Kidney (tissue), 13 donors: ENCODE measurements at regions not wholly inside any gene's neighbourhood (a gene's known extent, or its start where the extent isn't known, plus 50 kb on each side); places are given as distances from the start of the nearest gene placed in this dataset.
"Not testable (repeated sequence)": the region's sequence is repeated elsewhere in the genome, so short reads cannot be mapped to it uniquely, and the experiment has no call there.

Experiments used
- DNase-seq, 5 donors: peaks; one replicate each; pipeline ENCODE4 v3.0.0-alpha.2; 2013 to 2020
- FAIRE-seq: peaks from 2 replicates; lab custom pipeline; 2012; peaks lifted over from hg19 to GRCh38; lab: Jason Lieb, UNC
- H3K27ac ChIP-seq, 2 donors: one replicate each; pipeline ENCODE4 v1.7.0; 2013; ENCODE audit warnings: low read depth in 2 of 2, low read length in 2 of 2, inconsistent platforms in 1 of 2
- H3K27me3 ChIP-seq: one replicate; pipeline ENCODE4 v1.7.1; 2013; ENCODE audit warnings: low read length, inconsistent platforms; ENCODE audit not compliant: control insufficient read depth, insufficient read depth
- H3K36me3 ChIP-seq, 3 donors: one replicate each; pipeline versions ENCODE4 v1.7.0 to v1.7.1; 2013; ENCODE audit warnings: low read length in 3 of 3, control low read depth in 1 of 3, inconsistent platforms in 1 of 3; ENCODE audit not compliant: insufficient read depth in 3 of 3, control insufficient read depth in 2 of 3
- H3K4me1 ChIP-seq, 3 donors: one replicate each; pipeline versions ENCODE4 v1.7.0 to v1.7.1; 2013; ENCODE audit warnings: low read length in 3 of 3, inconsistent platforms in 1 of 3, low read depth in 1 of 3; ENCODE audit not compliant: control insufficient read depth in 2 of 3, insufficient read depth in 2 of 3
- H3K4me3 ChIP-seq, 3 donors: one replicate each; pipeline versions ENCODE4 v1.7.0 to v1.8.1; 2013; ENCODE audit warnings: low read length in 3 of 3, control low read depth in 1 of 3, inconsistent platforms in 1 of 3
- H3K9ac ChIP-seq, 3 donors: one replicate each; pipeline versions ENCODE4 v1.7.0 to v1.7.1; 2013; ENCODE audit warnings: low read length in 3 of 3, control low read depth in 1 of 3, inconsistent platforms in 1 of 3
- H3K9me3 ChIP-seq, 3 donors: one replicate each; pipeline versions ENCODE4 v1.7.0 to v1.7.1; 2013; ENCODE audit warnings: low read length in 3 of 3, control low read depth in 1 of 3, inconsistent platforms in 1 of 3; ENCODE audit not compliant: control insufficient read depth in 2 of 3, insufficient read depth in 1 of 3
- CTCF ChIP-seq: IDR thresholded peaks from 3 replicates; pipeline ENCODE4 v1.5.1; 2012; ENCODE audit warnings: mild to moderate bottlenecking, moderate library complexity, borderline replicate concordance; ENCODE audit not compliant: insufficient read depth; ENCODE audit errors: extremely low read depth
- intact Hi-C: fragments of 100-400 bp; cut with DNase I; formaldehyde crosslinking; loops from one replicate; pipeline ENCODE4 v1.11.1; 2022
- donor health status: control.
- donor health status: control.
- donor health status: control.
- donor health status: control.
- donor health status: control.
- donor health status: DM: yes; HTN: yes; CAD: no.
- donor health status: Normal renal cell carcinoma (clear cell type).

GRCh38 chr5:12592228-12592627 is 688.0 kb upstream of the CTNND2 start:
- H3K4me1 ChIP-seq: no peaks in the 10 kb centered on the region
- no peak for FAIRE-seq
- TF ChIP-seq CTCF: no peak
- no peaks in the 10 kb centered on the region for H3K9me3 ChIP-seq
- H3K4me3 ChIP-seq: no peak overlapping the region
- H3K9ac ChIP-seq: no peak overlapping the region
- no peak overlapping the region for H3K27ac ChIP-seq
- no peaks in the 10 kb centered on the region for H3K36me3 ChIP-seq
- intact Hi-C loops: no loop called here
- no peak for DNase-seq
- H3K27me3 ChIP-seq: no peaks in the 10 kb centered on the region

- no peak for FAIRE-seq
- TF ChIP-seq CTCF: no peak
- H3K9me3 ChIP-seq: peaks cover 0 to 3% (median 0%) of the 10 kb centered on the region in 3 donors
These were observed 682.2 kb upstream of the CTNND2 start for GRCh38 chr5:12586406-12586805.

GRCh38 chr5:12578803-12579202 is 674.6 kb upstream of the CTNND2 start:
- not testable (repeated sequence) for FAIRE-seq

More at GRCh38 chr5:12586406-12586805, 682.2 kb upstream of the CTNND2 start:
- H3K4me3 ChIP-seq: no peak overlapping the region
- intact Hi-C loops: no loop called here
- no peak overlapping the region for H3K27ac ChIP-seq
- H3K27me3 ChIP-seq: no peaks in the 10 kb centered on the region
- DNase-seq: no peak
- no peaks in the 10 kb centered on the region for H3K36me3 ChIP-seq
- H3K9ac ChIP-seq: no peak overlapping the region
- H3K4me1 ChIP-seq: no peaks in the 10 kb centered on the region

GRCh38 chr5:12576953-12577352 is 672.7 kb upstream of the CTNND2 start:
- H3K9ac ChIP-seq, H3K36me3 ChIP-seq, H3K9me3 ChIP-seq, DNase-seq, H3K27me3 ChIP-seq, FAIRE-seq, intact Hi-C loops, H3K4me3 ChIP-seq, H3K4me1 ChIP-seq, H3K27ac ChIP-seq: not testable (repeated sequence)

More at GRCh38 chr5:12578803-12579202, 674.6 kb upstream of the CTNND2 start:
- H3K27me3 ChIP-seq, H3K27ac ChIP-seq, H3K36me3 ChIP-seq, H3K4me1 ChIP-seq, intact Hi-C loops, H3K4me3 ChIP-seq, DNase-seq, H3K9ac ChIP-seq, H3K9me3 ChIP-seq: not testable (repeated sequence)

GRCh38 chr5:12574298-12575093 is 670.2 kb upstream of the CTNND2 start:
- intact Hi-C loops, H3K4me3 ChIP-seq, H3K36me3 ChIP-seq, H3K4me1 ChIP-seq, H3K27me3 ChIP-seq, FAIRE-seq, H3K27ac ChIP-seq, H3K9ac ChIP-seq, H3K9me3 ChIP-seq: not testable (repeated sequence)
- DNase-seq: peak in 2 of 5 donors; percentile 1 to 76

GRCh38 chr5:12573916-12574297 is 669.7 kb upstream of the CTNND2 start:
- H3K9ac ChIP-seq, H3K4me3 ChIP-seq, FAIRE-seq, H3K36me3 ChIP-seq, H3K27me3 ChIP-seq, H3K27ac ChIP-seq, intact Hi-C loops, H3K4me1 ChIP-seq, H3K9me3 ChIP-seq: not testable (repeated sequence)
- DNase-seq: peak in 1 of 5 donors; percentile 60
